HEK293T (cell line): ENCODE measurements at regions not wholly inside any gene's neighbourhood (a gene's known extent, or its start where the extent isn't known, plus 50 kb on each side); places are given as distances from the start of the nearest gene placed in this dataset.

Source experiments
- BHLHE40 ChIP-seq: fragments of 450-650 bp; IDR thresholded peaks from 2 replicates; pipeline ENCODE4 v1.6.1; 2016; ENCODE audit warnings: mild to moderate bottlenecking, moderate library complexity, borderline replicate concordance
- CTBP1 ChIP-seq: fragments of 450-650 bp; IDR thresholded peaks from 2 replicates; pipeline ENCODE4 v1.6.1; 2016; ENCODE audit warnings: borderline replicate concordance
- FOXM1 ChIP-seq: fragments of 450-650 bp; IDR thresholded peaks from 2 replicates; pipeline ENCODE4 v1.6.1; 2017; ENCODE audit warnings: mild to moderate bottlenecking, borderline replicate concordance
- SP1 ChIP-seq: fragments of 450-650 bp; IDR thresholded peaks from 2 replicates; pipeline ENCODE4 v1.6.1; 2017
- SUZ12 ChIP-seq: fragments of 450-650 bp; IDR thresholded peaks from 2 replicates; pipeline ENCODE4 v1.6.1; 2016; ENCODE audit warnings: mild to moderate bottlenecking
- ZNF384 ChIP-seq: fragments of 450-650 bp; IDR thresholded peaks from 2 replicates; pipeline ENCODE4 v1.6.1; 2016

GRCh38 chr11:19404787-19405186 is 164.0 kb upstream of the E2F8 start:
- no peak for TF ChIP-seq FOXM1
- TF ChIP-seq ZNF384: no peak
- TF ChIP-seq SP1: no peak
- no peak for TF ChIP-seq SUZ12
- TF ChIP-seq CTBP1: no peak
- TF ChIP-seq BHLHE40: no peak
